ENCODE measurements at regions not wholly inside any gene's neighbourhood (a gene's known extent, or its start where the extent isn't known, plus 50 kb on each side); places are given as distances from the start of the nearest gene placed in this dataset.

DNA sequence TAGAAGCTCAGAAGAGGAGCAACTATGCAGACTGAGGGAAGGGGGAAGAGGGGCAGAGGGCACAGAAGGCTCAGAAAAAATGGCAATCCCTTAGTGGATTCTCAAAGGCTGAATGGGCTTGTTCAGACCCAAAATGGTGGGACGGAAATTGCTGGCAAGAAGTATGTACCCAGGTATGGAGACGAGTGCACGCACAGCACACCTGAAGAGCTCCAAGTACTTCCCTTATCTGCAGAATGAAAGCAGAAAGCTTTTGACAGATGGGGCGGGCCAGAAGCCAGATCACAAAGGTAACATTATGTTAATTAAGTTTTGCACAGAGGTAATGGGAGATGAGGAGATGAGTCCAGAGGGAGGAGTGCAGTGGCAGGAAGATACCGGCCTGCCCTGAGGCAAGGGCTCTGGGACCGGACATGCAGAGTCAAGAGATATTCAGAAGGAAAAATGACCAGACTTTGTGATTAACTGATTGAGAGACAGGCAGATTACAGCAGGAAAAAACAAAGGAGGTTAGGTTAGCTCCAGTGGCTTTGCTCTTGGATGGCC is 138.1 kb upstream of the PIK3R1 start:
- CTCF ChIA-PET, result no interaction called here
- no peaks in the 10 kb centered on the region for H3K27me3 Mint-ChIP-seq
- intact Hi-C loops (cut with micrococcal nuclease), result no loop called here
- no peak for DNase-seq
- POLR2A ChIA-PET, result no interaction called here
- no peak overlapping the region for H3K27ac Mint-ChIP-seq
- H3K9me3 Mint-ChIP-seq, result no peaks in the 10 kb centered on the region
- H3K36me3 Mint-ChIP-seq (ENCODE audit: low read depth), result no peaks in the 10 kb centered on the region
- H3K4me3 Mint-ChIP-seq, result no peak overlapping the region
- TF ChIP-seq, protein P1, sequence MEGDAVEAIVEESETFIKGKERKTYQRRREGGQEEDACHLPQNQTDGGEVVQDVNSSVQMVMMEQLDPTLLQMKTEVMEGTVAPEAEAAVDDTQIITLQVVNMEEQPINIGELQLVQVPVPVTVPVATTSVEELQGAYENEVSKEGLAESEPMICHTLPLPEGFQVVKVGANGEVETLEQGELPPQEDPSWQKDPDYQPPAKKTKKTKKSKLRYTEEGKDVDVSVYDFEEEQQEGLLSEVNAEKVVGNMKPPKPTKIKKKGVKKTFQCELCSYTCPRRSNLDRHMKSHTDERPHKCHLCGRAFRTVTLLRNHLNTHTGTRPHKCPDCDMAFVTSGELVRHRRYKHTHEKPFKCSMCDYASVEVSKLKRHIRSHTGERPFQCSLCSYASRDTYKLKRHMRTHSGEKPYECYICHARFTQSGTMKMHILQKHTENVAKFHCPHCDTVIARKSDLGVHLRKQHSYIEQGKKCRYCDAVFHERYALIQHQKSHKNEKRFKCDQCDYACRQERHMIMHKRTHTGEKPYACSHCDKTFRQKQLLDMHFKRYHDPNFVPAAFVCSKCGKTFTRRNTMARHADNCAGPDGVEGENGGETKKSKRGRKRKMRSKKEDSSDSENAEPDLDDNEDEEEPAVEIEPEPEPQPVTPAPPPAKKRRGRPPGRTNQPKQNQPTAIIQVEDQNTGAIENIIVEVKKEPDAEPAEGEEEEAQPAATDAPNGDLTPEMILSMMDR (IDR thresholded peaks at IDR 0.05), result no peak
- no peak for ATAC-seq (ENCODE audit: low read depth)
- no peaks in the 10 kb centered on the region for H3K4me1 Mint-ChIP-seq

DNA sequence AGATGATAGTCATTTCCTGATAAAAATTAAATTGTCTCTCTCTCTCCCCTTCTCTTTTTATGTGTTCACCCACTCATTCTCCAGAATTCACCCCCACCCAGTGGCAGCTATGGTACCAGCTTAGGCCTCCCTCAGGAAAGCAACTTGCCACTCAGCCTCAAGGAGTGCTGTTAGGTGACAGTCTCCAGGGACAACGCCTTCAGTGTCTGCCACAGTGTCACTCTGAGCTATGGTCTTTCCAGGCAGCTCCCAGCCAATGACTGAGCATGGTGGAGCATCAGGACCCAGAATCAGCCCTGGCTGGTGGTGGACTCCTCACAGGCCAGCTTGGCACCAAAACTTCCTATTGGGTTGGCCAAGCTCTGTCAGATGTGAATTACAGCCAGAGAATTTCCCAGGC is 140.9 kb upstream of the PIK3R1 start:
- no peak for ATAC-seq (ENCODE audit: low read depth)

DNA sequence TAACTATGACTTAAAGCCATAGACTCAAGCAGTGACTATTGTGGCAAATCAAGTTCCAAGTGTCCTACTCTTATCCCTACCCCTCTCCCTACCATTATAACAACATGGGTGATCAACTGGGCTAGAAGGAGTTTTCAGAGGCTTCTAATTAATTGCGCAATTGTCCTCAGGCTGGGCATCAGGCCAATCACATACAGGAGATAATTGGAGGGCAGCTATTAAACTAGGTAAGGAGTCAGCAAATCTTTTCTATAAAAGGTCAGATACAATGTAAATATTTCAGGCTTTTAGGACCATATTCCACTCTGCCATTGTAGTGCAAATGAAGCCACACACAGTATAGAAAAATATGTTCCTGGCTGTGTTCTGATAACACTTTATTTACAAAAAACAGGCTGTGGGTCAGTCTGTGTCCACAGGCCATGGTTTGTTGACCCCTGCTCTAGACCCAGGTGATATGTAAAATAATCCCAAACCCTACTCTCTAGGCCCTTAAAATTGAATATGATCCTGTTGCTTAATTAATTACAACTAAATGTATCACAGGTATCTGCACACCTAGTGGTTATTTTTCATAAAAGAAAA is 141.4 kb upstream of the PIK3R1 start:
- Mint-ChIP-seq H3K4me3 (no peak overlapping the region), H3K36me3 (ENCODE audit: low read depth) (no peaks in the 10 kb centered on the region), H3K4me1 (peaks cover 10% of the 10 kb centered on the region), H3K9me3 (no peaks in the 10 kb centered on the region), H3K27me3 (no peaks in the 10 kb centered on the region), H3K27ac (no peak overlapping the region)
- DNase-seq, result no peak
- ChIA-PET CTCF (no interaction called here), POLR2A (no interaction called here)
- intact Hi-C loops (cut with micrococcal nuclease), result no loop called here
- TF ChIP-seq, protein P1 (IDR thresholded peaks at IDR 0.05), result no peak
- no peak for ATAC-seq (ENCODE audit: low read depth)

More for the DNA sequence above, 140.9 kb upstream of the PIK3R1 start:
- intact Hi-C loops (cut with micrococcal nuclease), result no loop called here
- CTCF ChIA-PET, result no interaction called here
- H3K36me3 Mint-ChIP-seq (ENCODE audit: low read depth), result no peaks in the 10 kb centered on the region
- no peaks in the 10 kb centered on the region for H3K27me3 Mint-ChIP-seq
- no peaks in the 10 kb centered on the region for H3K9me3 Mint-ChIP-seq
- POLR2A ChIA-PET, result no interaction called here
- TF ChIP-seq, protein P1 (IDR thresholded peaks at IDR 0.05), result no peak
- H3K4me1 Mint-ChIP-seq, result peaks cover 10% of the 10 kb centered on the region
- H3K27ac Mint-ChIP-seq, result no peak overlapping the region
- H3K4me3 Mint-ChIP-seq, result no peak overlapping the region
- no peak for DNase-seq

DNA sequence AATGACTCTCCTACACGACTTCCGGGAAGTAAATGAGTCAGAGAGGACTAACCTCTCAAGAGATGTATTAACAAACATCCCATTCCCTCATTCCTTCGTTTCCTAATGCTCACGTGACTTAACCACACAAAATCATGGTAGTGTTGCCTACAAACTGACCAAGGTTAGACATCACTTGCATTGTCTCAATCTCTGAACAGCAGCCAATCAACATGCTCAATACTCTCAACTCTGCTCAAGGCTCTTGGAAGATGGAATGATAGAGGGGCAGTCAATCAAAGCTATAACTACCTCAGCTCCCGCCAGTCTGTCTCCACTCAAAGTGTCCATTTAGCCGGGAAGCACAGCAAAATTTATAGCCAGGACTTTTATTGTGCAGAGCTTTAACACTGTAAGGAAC is 143.8 kb upstream of the PIK3R1 start:
- no peaks in the 10 kb centered on the region for H3K9me3 Mint-ChIP-seq
- no peak overlapping the region for H3K27ac Mint-ChIP-seq
- H3K4me3 Mint-ChIP-seq, result no peak overlapping the region
- no peaks in the 10 kb centered on the region for H3K36me3 Mint-ChIP-seq (ENCODE audit: low read depth)
- POLR2A ChIA-PET, result no interaction called here
- DNase-seq (no peak), ATAC-seq (ENCODE audit: low read depth) (no peak)
- intact Hi-C loops (cut with micrococcal nuclease), result loop anchor here (2.0 kb wide), 1 partner anchor 31 kb away; no protein-coding TSS in a partner anchor
- CTCF ChIA-PET, result no interaction called here
- H3K27me3 Mint-ChIP-seq, result no peaks in the 10 kb centered on the region
- TF ChIP-seq, protein P1 (IDR thresholded peaks at IDR 0.05), result no peak
- peaks cover 10% of the 10 kb centered on the region for H3K4me1 Mint-ChIP-seq

DNA sequence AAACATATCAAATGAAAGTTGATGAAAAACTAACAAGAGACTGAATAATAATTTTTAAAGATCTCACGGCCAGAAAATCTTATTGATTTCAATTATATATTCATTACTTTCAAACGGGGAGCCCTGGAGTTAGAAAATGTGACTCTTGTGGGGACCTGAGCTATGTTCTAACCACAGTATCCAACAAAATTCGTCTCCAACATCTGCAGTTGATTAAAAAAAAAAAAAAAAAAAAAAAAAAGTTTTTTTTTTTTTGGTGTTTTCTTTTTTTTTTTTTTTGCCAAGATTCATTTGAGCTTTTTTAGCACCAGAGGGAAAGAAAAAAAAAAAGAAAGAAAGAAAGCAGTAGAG is 144.3 kb upstream of the PIK3R1 start:
- Mint-ChIP-seq H3K4me1 (peaks cover 10% of the 10 kb centered on the region), H3K36me3 (ENCODE audit: low read depth) (no peaks in the 10 kb centered on the region), H3K4me3 (no peak overlapping the region), H3K27ac (no peak overlapping the region), H3K9me3 (peaks cover under 1% of the 10 kb centered on the region), H3K27me3 (no peaks in the 10 kb centered on the region)
- CTCF ChIA-PET, result no interaction called here
- intact Hi-C loops (cut with micrococcal nuclease), result loop anchor here (2.0 kb wide), 1 partner anchor 30 kb away; no protein-coding TSS in a partner anchor
- ATAC-seq (ENCODE audit: low read depth) (no peak), DNase-seq (no peak)
- TF ChIP-seq, protein P1 (IDR thresholded peaks at IDR 0.05), result no peak
- POLR2A ChIA-PET, result no interaction called here

Measured in activated B cell treated with CpG ODN at 0.5 μM for 24 hours (primary cell).